HUES48 (cell line): ENCODE measurements at regions not wholly inside any gene's neighbourhood (a gene's known extent, or its start where the extent isn't known, plus 50 kb on each side); places are given as distances from the start of the nearest gene placed in this dataset.
"Not testable (repeated sequence)": the region's sequence is repeated elsewhere in the genome, so short reads cannot be mapped to it uniquely, and the experiment has no call there.

ENCODE experiments used
- H3K27ac ChIP-seq: one replicate; pipeline ENCODE4 v1.7.0; 2013; ENCODE audit warnings: low read depth, low read length, inconsistent platforms
- H3K27me3 ChIP-seq: 2 replicates; pipeline ENCODE4 v1.6.1; 2013; ENCODE audit warnings: mild to moderate bottlenecking, low read length; ENCODE audit not compliant: control insufficient read depth, insufficient read depth
- H3K36me3 ChIP-seq: 2 replicates; pipeline ENCODE4 v1.6.1; 2013; ENCODE audit warnings: low read length; ENCODE audit not compliant: control insufficient read depth, insufficient read depth
- H3K4me1 ChIP-seq: 2 replicates; pipeline ENCODE4 v1.6.1; 2013; ENCODE audit warnings: mild to moderate bottlenecking, low read length; ENCODE audit not compliant: control insufficient read depth, insufficient read depth
- H3K4me3 ChIP-seq: 2 replicates; pipeline ENCODE4 v1.5.1; 2013; ENCODE audit warnings: mild to moderate bottlenecking, low read depth, low read length
- H3K9ac ChIP-seq: 2 replicates; pipeline ENCODE4 v1.6.1; 2013; ENCODE audit warnings: mild to moderate bottlenecking, low read depth, low read length, moderate library complexity
- H3K9me3 ChIP-seq: 2 replicates; pipeline ENCODE4 v1.6.1; 2013; ENCODE audit warnings: low read length; ENCODE audit not compliant: control insufficient read depth, insufficient read depth

DNA sequence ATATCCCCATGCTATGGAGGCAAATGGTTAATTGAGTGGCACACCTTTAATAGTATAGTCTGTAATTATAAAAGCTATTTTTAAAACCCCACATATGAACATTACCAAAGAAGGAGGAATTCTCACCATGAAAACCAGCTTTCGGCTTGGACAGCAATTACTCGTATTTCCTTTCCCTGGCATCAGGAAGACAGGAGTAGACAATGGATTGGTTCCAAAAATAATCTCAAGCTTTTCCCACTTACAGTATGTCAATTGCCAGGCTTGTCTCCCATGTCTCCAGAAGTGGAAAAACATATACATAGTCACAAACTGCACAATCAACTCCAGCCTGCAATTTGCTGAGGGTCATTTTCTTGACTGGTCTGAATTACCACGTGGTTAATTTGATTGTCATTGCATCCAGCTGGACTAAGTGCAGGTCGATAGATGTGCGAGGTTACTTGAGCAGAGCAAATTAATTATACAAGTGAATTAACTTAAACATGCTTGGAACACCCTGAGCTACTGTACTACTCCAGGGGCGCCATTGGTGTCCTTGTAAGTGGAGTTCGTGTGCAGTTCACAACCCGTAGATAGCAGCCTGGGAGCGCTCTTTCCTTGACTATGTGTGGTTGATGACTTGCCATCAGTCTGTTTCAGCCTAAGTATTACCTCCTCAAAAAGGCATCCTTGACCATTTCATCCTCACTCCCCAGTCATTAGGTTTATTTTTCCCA is 124.3 kb upstream of the PELI1 start:
- H3K36me3 ChIP-seq, result peaks cover 27% of the 10 kb centered on the region
- no peaks in the 10 kb centered on the region for H3K9me3 ChIP-seq
- peaks cover 69% of the 10 kb centered on the region for H3K4me1 ChIP-seq
- H3K27me3 ChIP-seq, result no peaks in the 10 kb centered on the region
- peak overlapping the region; percentile 10; the same call in 1 of the 2 replicates for H3K9ac ChIP-seq
- no peak overlapping the region for H3K4me3 ChIP-seq
- peak overlapping the region; percentile 78 for H3K27ac ChIP-seq

GRCh38 chr2:64273524-64274398 is 129.5 kb upstream of the PELI1 start:
- Histone ChIP-seq H3K27ac (peak overlapping the region; percentile 72), H3K9me3 (no peaks in the 10 kb centered on the region), H3K4me1 (peaks cover 67% of the 10 kb centered on the region), H3K4me3 (no peak overlapping the region), H3K27me3 (no peaks in the 10 kb centered on the region), H3K36me3 (no peaks in the 10 kb centered on the region), H3K9ac (no peak overlapping the region)

DNA sequence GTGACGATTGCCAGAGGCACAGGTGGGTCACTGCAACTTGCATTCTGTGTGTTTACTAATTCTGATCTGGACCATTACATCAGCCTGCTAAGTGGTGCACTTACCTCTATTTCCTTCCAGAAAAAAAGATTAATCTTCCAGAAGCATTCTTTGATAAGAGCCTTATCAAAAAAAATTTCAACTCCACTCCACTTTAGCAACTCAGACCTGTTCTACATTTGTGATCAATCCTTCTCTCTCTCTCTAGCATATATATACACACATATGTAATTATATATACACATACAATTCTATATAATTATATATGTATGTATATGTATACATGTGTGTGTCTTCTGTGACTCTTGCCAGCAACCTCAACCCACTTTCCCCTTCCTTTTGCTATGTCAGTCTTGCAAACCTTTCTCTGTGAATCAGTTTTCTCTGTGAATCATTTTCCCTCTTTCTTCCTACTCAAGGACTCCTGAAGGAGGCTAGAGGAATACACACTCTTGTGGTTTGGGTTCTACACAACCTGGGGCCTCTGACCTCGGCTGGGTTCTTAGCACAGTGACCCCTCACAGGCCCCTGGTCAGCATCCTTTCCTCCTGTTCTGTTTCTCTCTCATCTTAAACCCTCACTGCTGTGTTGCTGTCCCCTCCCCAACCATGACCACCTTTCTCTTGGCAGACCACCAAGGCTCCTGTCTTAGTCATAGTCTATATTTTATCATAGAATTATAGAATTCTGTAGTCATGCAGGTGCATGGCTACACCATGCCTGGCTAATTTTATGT is 130.4 kb upstream of the PELI1 start:
- Histone ChIP-seq H3K9me3 (no peaks in the 10 kb centered on the region), H3K4me1 (peaks cover 70% of the 10 kb centered on the region), H3K36me3 (no peaks in the 10 kb centered on the region), H3K27ac (peak overlapping the region; percentile 72), H3K4me3 (no peak overlapping the region), H3K27me3 (no peaks in the 10 kb centered on the region), H3K9ac (no peak overlapping the region)

- no peaks in the 10 kb centered on the region for H3K36me3 ChIP-seq
- no peaks in the 10 kb centered on the region for H3K27me3 ChIP-seq
- H3K9ac ChIP-seq, result no peak overlapping the region
- H3K9me3 ChIP-seq, result no peaks in the 10 kb centered on the region
- no peak overlapping the region for H3K4me3 ChIP-seq
- H3K27ac ChIP-seq, result no peak overlapping the region
- H3K4me1 ChIP-seq, result peaks cover 73% of the 10 kb centered on the region
These were observed 130.9 kb upstream of the PELI1 start for GRCh38 chr2:64275174-64275466.

- peaks cover 75% of the 10 kb centered on the region for H3K4me1 ChIP-seq
- H3K27ac ChIP-seq, result peak overlapping the region; percentile 82
- H3K4me3 ChIP-seq, result peak overlapping the region; percentile 36
These were observed 132.3 kb upstream of the PELI1 start for GRCh38 chr2:64276417-64277095.

DNA sequence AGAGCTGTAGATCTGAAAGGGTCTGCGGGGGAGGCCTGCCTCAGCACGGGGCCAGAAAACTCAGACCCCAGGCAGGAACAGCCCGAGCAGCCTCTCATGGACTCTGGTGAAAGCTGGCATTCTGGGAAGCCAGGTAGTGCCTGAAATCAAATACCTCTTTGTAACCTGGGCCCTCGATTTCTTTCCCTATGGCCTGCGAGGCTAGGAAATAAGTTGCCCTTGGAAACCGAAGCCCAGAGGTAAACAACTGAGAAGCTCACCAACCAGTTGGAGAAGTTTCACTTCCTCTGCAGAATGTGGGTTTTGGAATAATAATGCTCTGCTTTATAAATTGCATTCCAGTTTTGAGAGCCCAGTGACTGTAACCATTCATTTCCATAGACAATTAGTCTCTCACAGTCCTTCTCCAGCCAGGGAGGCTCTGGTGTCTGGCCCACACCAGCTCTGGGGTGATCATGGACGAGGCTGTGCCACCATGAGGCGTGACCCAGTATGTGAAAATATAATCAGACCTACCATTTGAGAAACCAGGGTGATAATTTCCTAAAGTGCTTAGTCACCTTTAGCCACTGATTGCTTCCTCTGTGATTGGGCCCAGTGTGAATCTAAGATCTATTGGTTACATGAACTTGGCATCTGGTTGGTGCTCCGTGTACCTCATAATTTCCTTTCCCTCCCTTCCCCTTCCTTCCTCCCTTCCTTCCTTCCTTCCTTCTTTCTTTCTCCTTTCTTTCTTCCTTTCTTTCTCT is 133.1 kb upstream of the PELI1 start:
- Histone ChIP-seq H3K4me1 (peaks cover 72% of the 10 kb centered on the region), H3K9ac (peak overlapping the region; percentile 60)

More at GRCh38 chr2:64276417-64277095, 132.3 kb upstream of the PELI1 start:
- peak overlapping the region; percentile 60 for H3K9ac ChIP-seq
- H3K27me3 ChIP-seq, result no peaks in the 10 kb centered on the region
- no peaks in the 10 kb centered on the region for H3K9me3 ChIP-seq
- no peaks in the 10 kb centered on the region for H3K36me3 ChIP-seq

GRCh38 chr2:64280812-64281211 is 136.6 kb upstream of the PELI1 start:
- peaks cover 53% of the 10 kb centered on the region for H3K4me1 ChIP-seq
- H3K4me3 ChIP-seq, H3K9ac ChIP-seq, H3K36me3 ChIP-seq, H3K27ac ChIP-seq, H3K27me3 ChIP-seq, H3K9me3 ChIP-seq: not testable (repeated sequence)

More for the DNA sequence above, 133.1 kb upstream of the PELI1 start:
- H3K27ac ChIP-seq, result peak overlapping the region; percentile 82
- no peaks in the 10 kb centered on the region for H3K9me3 ChIP-seq
- no peaks in the 10 kb centered on the region for H3K27me3 ChIP-seq
- no peaks in the 10 kb centered on the region for H3K36me3 ChIP-seq
- peak overlapping the region; percentile 36; the same call in 1 of the 2 replicates for H3K4me3 ChIP-seq

GRCh38 chr2:64283006-64283570 is 138.9 kb upstream of the PELI1 start:
- no peak overlapping the region for H3K27ac ChIP-seq
- no peak overlapping the region for H3K9ac ChIP-seq
- H3K27me3 ChIP-seq, result peaks cover 8% of the 10 kb centered on the region; the same call in 1 of the 2 replicates
- no peaks in the 10 kb centered on the region for H3K9me3 ChIP-seq
- no peaks in the 10 kb centered on the region for H3K36me3 ChIP-seq
- H3K4me3 ChIP-seq, result no peak overlapping the region
- peaks cover 48% of the 10 kb centered on the region for H3K4me1 ChIP-seq

DNA sequence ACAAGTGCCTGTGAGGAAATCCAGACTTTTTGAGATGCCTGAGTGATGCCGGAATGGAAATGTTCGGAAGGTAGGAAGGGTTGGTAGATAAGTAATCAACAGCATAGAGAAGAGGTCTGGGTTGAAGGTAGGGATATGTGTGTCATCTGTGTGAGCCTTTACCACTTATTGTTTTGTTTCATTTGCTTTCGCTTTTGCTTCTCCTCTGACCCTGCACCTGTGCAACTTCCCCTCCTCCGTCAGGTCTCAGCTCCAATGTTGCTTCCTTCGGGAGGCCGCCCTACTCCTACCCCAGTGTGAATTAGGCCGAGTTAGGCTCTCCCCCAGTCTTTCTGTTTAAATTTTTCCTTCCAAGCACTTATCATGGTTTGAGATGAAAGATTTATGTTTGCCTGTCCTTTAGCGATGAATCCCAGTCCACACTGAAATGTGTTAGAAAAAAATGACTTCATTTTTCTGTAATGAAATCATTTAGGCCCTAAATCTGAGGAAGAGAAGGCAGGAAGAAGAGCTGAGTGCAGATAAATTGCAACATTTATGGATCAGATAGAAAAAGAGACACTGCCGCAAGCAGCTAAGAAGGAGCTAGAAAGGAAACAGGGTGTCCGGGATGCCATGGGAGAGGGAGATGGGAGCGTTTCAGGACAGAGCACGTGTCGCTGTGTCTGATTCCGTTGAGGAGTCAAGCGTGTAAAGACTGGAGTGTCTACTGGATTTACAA is 139.6 kb upstream of the PELI1 start:
- Histone ChIP-seq H3K4me1 (peaks cover 48% of the 10 kb centered on the region), H3K9ac (no peak overlapping the region), H3K4me3 (no peak overlapping the region), H3K9me3 (no peaks in the 10 kb centered on the region), H3K27ac (no peak overlapping the region), H3K36me3 (no peaks in the 10 kb centered on the region), H3K27me3 (peaks cover 8% of the 10 kb centered on the region; the same call in 1 of the 2 replicates)
